ENCODE measurements at regions not wholly inside any gene's neighbourhood (a gene's known extent, or its start where the extent isn't known, plus 50 kb on each side); places are given as distances from the start of the nearest gene placed in this dataset.

- no peak for TF ChIP-seq EZH2 (IDR thresholded peaks at IDR 0.05)
- no peak for TF ChIP-seq POLR2AphosphoS5 (IDR thresholded peaks at IDR 0.05; ENCODE audit: borderline replicate concordance, low read depth, low read length)
- no peak for TF ChIP-seq FOXP2 (optimal IDR thresholded peaks at IDR 0.05; ENCODE audit: control extremely low read depth, extremely low read length, insufficient read depth)
Observed at GRCh38 chr17:73940511-73940910, 263.0 kb upstream of the RPL38 start.

All from SK-N-MC (cell line).